Astrocyte (in vitro differentiated cells and primary cell): ENCODE measurements at regions not wholly inside any gene's neighbourhood (a gene's known extent, or its start where the extent isn't known, plus 50 kb on each side); places are given as distances from the start of the nearest gene placed in this dataset.

ENCODE experiments used
- CTCF ChIP-seq: IDR thresholded peaks from 2 replicates; pipeline ENCODE4 v1.5.1; 2011; ENCODE audit warnings: low read depth, mild to moderate bottlenecking, inconsistent platforms, low read length, moderate library complexity; ENCODE audit not compliant: insufficient read depth
- EZH2 ChIP-seq: IDR thresholded peaks from 2 replicates; pipeline ENCODE4 v1.6.1; 2012; ENCODE audit warnings: mild to moderate bottlenecking, low read length, inconsistent platforms; ENCODE audit not compliant: insufficient read depth

GRCh38 chr6:137731600-137731959 lies 135.5 kb upstream of the TNFAIP3 start:
- TF ChIP-seq CTCF, result no peak
- TF ChIP-seq EZH2, result no peak
